AG09309 (cell line): ENCODE measurements at regions not wholly inside any gene's neighbourhood (a gene's known extent, or its start where the extent isn't known, plus 50 kb on each side); places are given as distances from the start of the nearest gene placed in this dataset.
"Not testable (repeated sequence)": the region's sequence is repeated elsewhere in the genome, so short reads cannot be mapped to it uniquely, and the experiment has no call there.

Source experiments
- DNase-seq: peaks from one replicate; pipeline ENCODE4 v3.0.0-alpha.2; 2010; ENCODE audit warnings: low read depth
- H3K4me3 ChIP-seq: 2 replicates; pipeline ENCODE4 v1.5.1; 2011; ENCODE audit warnings: mild to moderate bottlenecking, low read depth, low read length, moderate library complexity; ENCODE audit not compliant: control insufficient read depth
- TF ChIP-seq, protein P1 (sequence below): IDR thresholded peaks from 2 replicates; pipeline ENCODE4 v1.5.1; 2011; ENCODE audit warnings: mild to moderate bottlenecking, low read depth, low read length, inconsistent platforms; ENCODE audit not compliant: insufficient read depth, control insufficient read depth; ENCODE audit errors: missing control alignments

GRCh38 chrX:87005885-87006284 is 511.7 kb upstream of the KLHL4 start:
- no peak for DNase-seq
- H3K4me3 ChIP-seq = no peak overlapping the region
- TF ChIP-seq, protein P1, sequence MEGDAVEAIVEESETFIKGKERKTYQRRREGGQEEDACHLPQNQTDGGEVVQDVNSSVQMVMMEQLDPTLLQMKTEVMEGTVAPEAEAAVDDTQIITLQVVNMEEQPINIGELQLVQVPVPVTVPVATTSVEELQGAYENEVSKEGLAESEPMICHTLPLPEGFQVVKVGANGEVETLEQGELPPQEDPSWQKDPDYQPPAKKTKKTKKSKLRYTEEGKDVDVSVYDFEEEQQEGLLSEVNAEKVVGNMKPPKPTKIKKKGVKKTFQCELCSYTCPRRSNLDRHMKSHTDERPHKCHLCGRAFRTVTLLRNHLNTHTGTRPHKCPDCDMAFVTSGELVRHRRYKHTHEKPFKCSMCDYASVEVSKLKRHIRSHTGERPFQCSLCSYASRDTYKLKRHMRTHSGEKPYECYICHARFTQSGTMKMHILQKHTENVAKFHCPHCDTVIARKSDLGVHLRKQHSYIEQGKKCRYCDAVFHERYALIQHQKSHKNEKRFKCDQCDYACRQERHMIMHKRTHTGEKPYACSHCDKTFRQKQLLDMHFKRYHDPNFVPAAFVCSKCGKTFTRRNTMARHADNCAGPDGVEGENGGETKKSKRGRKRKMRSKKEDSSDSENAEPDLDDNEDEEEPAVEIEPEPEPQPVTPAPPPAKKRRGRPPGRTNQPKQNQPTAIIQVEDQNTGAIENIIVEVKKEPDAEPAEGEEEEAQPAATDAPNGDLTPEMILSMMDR = no peak

- DNase-seq = no peak
- TF ChIP-seq, protein P1 = no peak
- no peak overlapping the region for H3K4me3 ChIP-seq
These were observed 511.0 kb upstream of the KLHL4 start for GRCh38 chrX:87006561-87006960.

- no peak for DNase-seq
- H3K4me3 ChIP-seq = no peak overlapping the region
- TF ChIP-seq, protein P1 = no peak
These were observed 500.4 kb upstream of the KLHL4 start for GRCh38 chrX:87017210-87017609.

DNA sequence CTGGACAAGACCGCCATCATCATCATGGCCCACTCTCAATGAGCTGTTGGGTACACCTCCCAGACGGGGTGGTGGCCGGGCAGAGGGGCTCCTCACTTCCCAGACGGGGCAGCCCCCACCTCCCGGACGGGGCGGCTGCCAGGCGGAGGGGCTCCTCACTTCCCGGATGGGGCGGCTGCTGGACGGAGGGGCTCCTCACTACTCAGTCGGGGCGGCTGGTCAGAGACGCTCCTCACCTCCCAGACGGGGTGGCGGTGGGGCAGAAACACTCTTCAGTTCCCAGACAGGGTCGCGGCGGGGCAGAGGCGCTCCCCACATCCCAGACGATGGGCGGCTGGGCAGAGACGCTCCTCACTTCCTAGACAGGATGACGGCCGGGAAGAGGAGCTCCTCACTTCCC is 484.5 kb upstream of the KLHL4 start:
- not testable (repeated sequence) for H3K4me3 ChIP-seq, DNase-seq

- no peak for DNase-seq
- TF ChIP-seq, protein P1 = no peak
- H3K4me3 ChIP-seq = no peak overlapping the region
These were observed 472.2 kb upstream of the KLHL4 start for GRCh38 chrX:87045352-87045751.

DNA sequence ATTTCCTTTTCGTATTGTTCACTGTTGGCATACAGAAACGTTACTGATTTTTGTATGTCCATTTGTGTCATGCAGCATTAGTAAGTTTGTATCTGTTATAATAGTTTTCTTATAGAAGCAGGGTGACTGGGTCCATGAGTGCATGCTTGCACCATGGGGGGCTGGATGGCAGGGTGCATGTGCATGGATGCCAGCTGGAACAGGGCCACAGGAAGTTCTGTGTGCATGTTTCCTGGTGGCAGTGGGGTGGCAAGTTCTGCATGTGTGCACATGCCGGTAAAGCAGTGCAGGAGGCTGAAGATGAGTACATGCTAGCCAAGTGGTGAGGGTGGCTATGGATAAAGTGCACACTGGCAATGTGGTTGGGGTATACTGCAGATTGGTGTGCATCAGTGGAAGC is 468.0 kb upstream of the KLHL4 start:
- TF ChIP-seq, protein P1 = no peak
- DNase-seq = no peak
- no peak overlapping the region for H3K4me3 ChIP-seq

DNA sequence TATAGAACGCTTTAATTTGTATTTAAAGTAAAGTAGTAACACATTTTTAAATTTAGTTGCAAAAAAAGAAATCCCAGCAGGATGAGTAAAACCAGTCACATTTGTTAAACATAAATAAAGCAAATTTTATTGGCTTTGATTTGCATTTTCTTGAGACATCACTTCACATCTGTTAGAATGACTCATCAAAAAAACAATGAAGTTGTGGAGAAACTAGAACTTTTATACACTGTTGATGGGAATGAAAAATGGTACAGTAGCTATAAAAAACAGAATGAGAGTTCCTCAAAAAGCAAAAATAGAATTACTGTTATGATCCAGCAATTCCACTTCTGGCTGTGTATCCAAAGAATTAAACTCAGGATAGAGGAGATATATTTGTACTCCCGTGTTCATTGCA is 454.0 kb upstream of the KLHL4 start:
- no peak overlapping the region for H3K4me3 ChIP-seq
- DNase-seq = no peak
- TF ChIP-seq, protein P1 = no peak
